NCI-H2196 treated with DMSO at 0.1 percent for 48 hours (cell line): ENCODE measurements at regions not wholly inside any gene's neighbourhood (a gene's known extent, or its start where the extent isn't known, plus 50 kb on each side); places are given as distances from the start of the nearest gene placed in this dataset.

Experiments used
- DNase-seq: peaks from one replicate; lab custom pipeline; 2025; ENCODE audit not compliant: unreplicated experiment; lab: John Stamatoyannopoulos, UW

GRCh38 chr11:80635178-80635577, 1194.3 kb upstream of the TENM4 start:
- no peak for DNase-seq

- no peak for DNase-seq
Observed at GRCh38 chr11:80632691-80633090, 1191.9 kb upstream of the TENM4 start.

GRCh38 chr11:80632156-80632555, 1191.3 kb upstream of the TENM4 start:
- no peak for DNase-seq

GRCh38 chr11:80629466-80629865, 1188.6 kb upstream of the TENM4 start:
- DNase-seq, result no peak

GRCh38 chr11:80627364-80627763, 1186.5 kb upstream of the TENM4 start:
- no peak for DNase-seq

GRCh38 chr11:80626721-80627120, 1185.9 kb upstream of the TENM4 start:
- no peak for DNase-seq

- DNase-seq, result no peak
Observed at GRCh38 chr11:80625563-80625962, 1184.7 kb upstream of the TENM4 start.

GRCh38 chr11:80621871-80622270, 1181.0 kb upstream of the TENM4 start:
- no peak for DNase-seq

GRCh38 chr11:80620867-80621266, 1180.0 kb upstream of the TENM4 start:
- DNase-seq, result no peak

- DNase-seq, result no peak
Observed at GRCh38 chr11:80617156-80617555, 1176.3 kb upstream of the TENM4 start.

GRCh38 chr11:80616070-80616800, 1175.4 kb upstream of the TENM4 start:
- DNase-seq, result no peak

GRCh38 chr11:80613655-80614054, 1172.8 kb upstream of the TENM4 start:
- DNase-seq, result no peak

- no peak for DNase-seq
Observed at GRCh38 chr11:80610516-80610915, 1169.7 kb upstream of the TENM4 start.

GRCh38 chr11:80603472-80603871, 1162.6 kb upstream of the TENM4 start:
- DNase-seq, result no peak

GRCh38 chr11:80598905-80599304, 1158.1 kb upstream of the TENM4 start:
- DNase-seq, result no peak

GRCh38 chr11:80596291-80596810, 1155.5 kb upstream of the TENM4 start:
- DNase-seq, result no peak

- no peak for DNase-seq
Observed at GRCh38 chr11:80595011-80595410, 1154.2 kb upstream of the TENM4 start.

- no peak for DNase-seq
Observed at GRCh38 chr11:80593648-80594374, 1153.0 kb upstream of the TENM4 start.

GRCh38 chr11:80592546-80592945, 1151.7 kb upstream of the TENM4 start:
- no peak for DNase-seq

GRCh38 chr11:80587906-80588305, 1147.1 kb upstream of the TENM4 start:
- no peak for DNase-seq

GRCh38 chr11:80586464-80586863, 1145.6 kb upstream of the TENM4 start:
- no peak for DNase-seq

- DNase-seq, result no peak
Observed at GRCh38 chr11:80584661-80585060, 1143.8 kb upstream of the TENM4 start.
